Activated naive CD4-positive, alpha-beta T cell treated with anti-CD3 and anti-CD28 coated beads, Interleukin-2, amount 50 U/mL, for 72 hours (primary cell): ENCODE measurements at regions not wholly inside any gene's neighbourhood (a gene's known extent, or its start where the extent isn't known, plus 50 kb on each side); places are given as distances from the start of the nearest gene placed in this dataset.

Experiments
- ATAC-seq, 2 donors: fragments of 150-1000 bp; cut with Tn5 transposase; 2 replicates each; pipeline ENCODE4 v1.10.0; 2021; ENCODE audit warnings: mild to moderate bottlenecking in 2 of 2, moderate library complexity in 2 of 2
- DNase-seq, 2 donors: peaks; one replicate each; pipeline ENCODE4 v3.0.0; 2021 to 2022; ENCODE audit warnings: low spot score in 2 of 2
- H3K27ac Mint-ChIP-seq, 2 donors: one replicate each; pipeline ENCODE4 v1.8.0; 2022; ENCODE audit warnings: mild to moderate bottlenecking in 2 of 2, mixed read lengths in 2 of 2
- H3K36me3 Mint-ChIP-seq, 2 donors: one replicate each; pipeline ENCODE4 v1.8.0; 2022; ENCODE audit warnings: mixed read lengths in 2 of 2
- H3K9me3 Mint-ChIP-seq, 2 donors: one replicate each; pipeline ENCODE4 v1.8.0; 2022; ENCODE audit warnings: mixed read lengths in 2 of 2

DNA sequence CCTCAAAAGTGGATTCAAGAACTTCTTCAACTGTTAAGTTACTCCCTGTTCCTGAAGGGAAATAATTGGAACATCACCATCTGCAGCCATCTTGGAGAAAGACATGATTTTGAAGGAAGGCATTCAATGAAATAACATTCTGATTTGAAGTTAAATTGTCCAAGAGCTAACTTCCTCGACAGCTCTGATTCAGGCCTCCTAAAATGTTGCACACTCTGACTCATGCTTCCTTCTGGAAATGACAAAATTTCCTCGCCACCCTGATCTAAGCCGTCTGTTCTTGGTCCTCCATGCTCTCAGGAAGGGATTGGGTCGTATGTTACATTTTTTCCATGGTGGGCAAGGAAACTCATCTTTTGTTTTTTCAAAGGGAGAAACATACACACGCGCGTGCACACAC, 496.9 kb upstream of the DIPK2B start:
- H3K9me3 Mint-ChIP-seq = peaks cover 0 to 11% of the 10 kb centered on the region in 2 donors
- no peak for ATAC-seq
- DNase-seq = no peak
- H3K36me3 Mint-ChIP-seq = no peaks in the 10 kb centered on the region
- H3K27ac Mint-ChIP-seq = no peak overlapping the region

- Mint-ChIP-seq H3K9me3 (peaks cover 0 to 11% of the 10 kb centered on the region in 2 donors), H3K36me3 (no peaks in the 10 kb centered on the region), H3K27ac (no peak overlapping the region)
- DNase-seq = no peak
- ATAC-seq = no peak
These were observed 496.1 kb upstream of the DIPK2B start for GRCh38 chrX:45696736-45697135.

DNA sequence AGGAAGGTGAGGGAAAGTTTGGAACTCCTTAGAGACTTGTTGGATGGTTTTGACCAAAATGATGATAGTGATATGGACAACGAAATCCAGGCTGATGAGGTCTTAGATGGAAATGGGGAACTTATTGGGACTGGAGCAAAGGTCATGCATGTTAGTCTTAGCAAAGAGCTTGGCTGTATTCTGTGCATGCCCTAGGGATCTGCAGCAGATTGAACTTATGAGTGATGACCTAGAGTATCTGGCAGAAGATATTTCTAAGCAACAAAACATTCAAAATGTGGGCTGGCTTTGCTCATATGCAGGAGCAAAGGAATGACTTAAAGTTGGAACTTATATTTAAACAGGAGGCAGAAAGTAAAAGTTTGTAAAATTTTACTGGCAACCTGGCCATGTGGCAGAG, 489.3 kb upstream of the DIPK2B start:
- ATAC-seq (no peak), DNase-seq (no peak)
- H3K27ac Mint-ChIP-seq = no peak overlapping the region
- H3K36me3 Mint-ChIP-seq = no peaks in the 10 kb centered on the region
- H3K9me3 Mint-ChIP-seq = peaks cover 3 to 5% of the 10 kb centered on the region in 2 donors

- Mint-ChIP-seq H3K36me3 (no peaks in the 10 kb centered on the region), H3K27ac (no peak overlapping the region), H3K9me3 (peaks cover 0 to 3% of the 10 kb centered on the region in 2 donors)
- DNase-seq (no peak), ATAC-seq (no peak)
These were observed 483.2 kb upstream of the DIPK2B start for GRCh38 chrX:45683914-45684313.

- ATAC-seq (no peak), DNase-seq (no peak)
- no peaks in the 10 kb centered on the region for H3K9me3 Mint-ChIP-seq
These were observed 481.2 kb upstream of the DIPK2B start for GRCh38 chrX:45681891-45682290.

GRCh38 chrX:45669715-45670340, 469.2 kb upstream of the DIPK2B start:
- Mint-ChIP-seq H3K9me3 (peaks cover 0 to under 1% of the 10 kb centered on the region in 2 donors), H3K36me3 (no peaks in the 10 kb centered on the region), H3K27ac (no peak overlapping the region)
- no peak for ATAC-seq
- no peak for DNase-seq

More at GRCh38 chrX:45681891-45682290, 481.2 kb upstream of the DIPK2B start:
- Mint-ChIP-seq H3K36me3 (no peaks in the 10 kb centered on the region), H3K27ac (no peak overlapping the region)

- H3K36me3 Mint-ChIP-seq = no peaks in the 10 kb centered on the region
- H3K9me3 Mint-ChIP-seq = no peaks in the 10 kb centered on the region
- ATAC-seq (no peak), DNase-seq (no peak)
- H3K27ac Mint-ChIP-seq = no peak overlapping the region
These were observed 468.2 kb upstream of the DIPK2B start for GRCh38 chrX:45668686-45669443.

DNA sequence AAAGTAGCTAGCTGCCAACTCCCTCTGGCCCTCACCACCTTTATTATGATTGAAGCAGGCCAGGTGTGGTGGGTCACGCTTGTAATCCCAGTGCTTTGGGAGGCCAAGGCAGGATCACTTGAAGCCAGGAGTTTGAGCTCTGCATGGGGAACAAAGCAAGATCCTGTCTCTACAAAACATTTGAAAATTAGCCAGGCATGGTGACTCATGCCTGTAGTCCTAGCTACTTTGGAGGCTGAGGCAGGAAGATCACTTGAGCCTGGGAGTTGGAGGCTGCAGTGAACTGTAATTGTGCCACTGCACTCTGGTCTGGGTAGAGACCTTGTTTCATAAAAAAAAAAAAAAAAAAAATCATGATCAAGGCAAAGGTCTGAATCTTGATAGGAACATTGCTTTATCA, 467.0 kb upstream of the DIPK2B start:
- DNase-seq (no peak), ATAC-seq (no peak)

GRCh38 chrX:45664727-45665290, 464.1 kb upstream of the DIPK2B start:
- ATAC-seq (no peak), DNase-seq (no peak)
- H3K9me3 Mint-ChIP-seq = no peaks in the 10 kb centered on the region
- no peaks in the 10 kb centered on the region for H3K36me3 Mint-ChIP-seq
- H3K27ac Mint-ChIP-seq = no peak overlapping the region

More for the DNA sequence above, 467.0 kb upstream of the DIPK2B start:
- no peaks in the 10 kb centered on the region for H3K9me3 Mint-ChIP-seq
- H3K36me3 Mint-ChIP-seq = no peaks in the 10 kb centered on the region
- no peak overlapping the region for H3K27ac Mint-ChIP-seq

DNA sequence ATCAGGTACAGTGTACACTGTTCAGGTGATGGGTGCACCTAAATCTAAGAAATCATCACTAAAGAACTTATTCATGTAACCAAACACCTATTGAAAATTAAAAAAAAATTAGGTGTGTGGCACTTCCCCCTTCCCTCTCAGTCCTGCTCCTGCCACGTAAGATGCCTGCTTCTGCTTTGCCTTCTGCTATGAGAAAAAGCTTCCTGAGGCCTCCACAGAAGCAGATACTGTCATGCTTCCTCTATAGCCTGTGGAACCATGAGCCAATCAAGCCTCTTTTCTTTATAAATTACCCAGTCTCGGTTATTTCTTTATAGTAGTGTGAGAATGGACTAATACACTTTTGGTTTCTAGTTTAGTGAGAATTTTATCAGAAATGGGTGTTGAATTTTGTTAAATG, 459.8 kb upstream of the DIPK2B start:
- Mint-ChIP-seq H3K27ac (no peak overlapping the region), H3K9me3 (peaks cover 0 to 3% of the 10 kb centered on the region in 2 donors), H3K36me3 (no peaks in the 10 kb centered on the region)
- DNase-seq (no peak), ATAC-seq (no peak)

- Mint-ChIP-seq H3K9me3 (peaks cover 0 to 5% of the 10 kb centered on the region in 2 donors), H3K27ac (no peak overlapping the region), H3K36me3 (no peaks in the 10 kb centered on the region)
- no peak for DNase-seq
- no peak for ATAC-seq
These were observed 432.7 kb upstream of the DIPK2B start for GRCh38 chrX:45633419-45633818.

- Mint-ChIP-seq H3K36me3 (peaks cover 0 to under 1% of the 10 kb centered on the region in 2 donors), H3K27ac (no peak overlapping the region), H3K9me3 (peaks cover 0 to 8% of the 10 kb centered on the region in 2 donors)
- ATAC-seq (no peak), DNase-seq (no peak)
These were observed 431.8 kb upstream of the DIPK2B start for GRCh38 chrX:45632506-45632905.

- Mint-ChIP-seq H3K9me3 (peaks cover 3 to 10% of the 10 kb centered on the region in 2 donors), H3K36me3 (peaks cover 4 to 16% of the 10 kb centered on the region in 2 donors)
- ATAC-seq = no peak
These were observed 429.4 kb upstream of the DIPK2B start for GRCh38 chrX:45630078-45630477.

DNA sequence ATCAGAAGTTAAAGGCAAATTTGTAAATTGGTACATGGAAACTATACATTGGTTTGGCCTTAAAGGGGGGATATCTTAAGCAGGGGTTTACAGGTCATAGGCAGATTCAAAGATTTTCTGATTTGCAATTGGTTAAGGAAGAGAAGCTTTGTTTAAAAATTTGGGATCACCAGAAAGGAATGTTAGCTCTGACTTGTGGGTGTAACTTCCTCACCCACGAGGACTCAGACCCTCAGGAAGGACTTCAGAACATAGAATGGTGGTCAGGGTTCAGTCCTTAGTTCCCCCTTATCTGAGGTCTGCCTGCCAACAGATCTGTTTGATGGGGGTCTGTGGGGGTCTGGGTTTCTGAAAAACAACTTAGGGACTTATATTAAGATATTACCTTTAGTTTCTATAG, 427.4 kb upstream of the DIPK2B start:
- no peak overlapping the region for H3K27ac Mint-ChIP-seq
- ATAC-seq (no peak), DNase-seq (no peak)
- peaks cover 4 to 16% of the 10 kb centered on the region in 2 donors for H3K36me3 Mint-ChIP-seq
- peaks cover 3 to 10% of the 10 kb centered on the region in 2 donors for H3K9me3 Mint-ChIP-seq

More at GRCh38 chrX:45630078-45630477, 429.4 kb upstream of the DIPK2B start:
- no peak overlapping the region for H3K27ac Mint-ChIP-seq
- DNase-seq = no peak

- Mint-ChIP-seq H3K36me3 (peaks cover 4 to 27% of the 10 kb centered on the region in 2 donors), H3K9me3 (peaks cover 3 to 16% of the 10 kb centered on the region in 2 donors), H3K27ac (no peak overlapping the region)
- DNase-seq (no peak), ATAC-seq (no peak)
These were observed 422.6 kb upstream of the DIPK2B start for GRCh38 chrX:45623266-45623665.

DNA sequence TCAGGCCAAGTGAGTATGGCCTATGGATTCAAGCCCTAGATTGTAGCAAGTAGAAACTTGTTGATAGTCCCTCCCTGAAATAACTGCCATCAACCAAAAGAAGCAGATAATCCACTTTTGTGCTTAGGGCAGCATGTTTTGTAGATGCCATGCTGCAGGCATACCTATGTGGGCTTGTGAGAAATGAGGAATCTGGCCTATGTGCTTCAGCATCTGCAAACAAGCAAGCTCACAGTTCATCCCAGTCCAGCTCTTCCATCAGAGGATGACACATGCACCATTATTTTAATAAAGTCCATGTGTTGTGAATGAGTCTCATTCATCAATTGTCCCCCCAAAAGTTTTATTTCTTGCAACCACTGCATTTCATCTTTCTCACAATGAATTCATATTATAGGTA, 421.9 kb upstream of the DIPK2B start:
- ATAC-seq (no peak), DNase-seq (no peak)
- peak overlapping the region; percentile 75 to 81 for H3K27ac Mint-ChIP-seq
- H3K9me3 Mint-ChIP-seq = peaks cover 3 to 18% of the 10 kb centered on the region in 2 donors
- H3K36me3 Mint-ChIP-seq = peaks cover 4 to 33% of the 10 kb centered on the region in 2 donors

- H3K27ac Mint-ChIP-seq = peak overlapping the region; percentile 75 to 81
- peak; percentile 77 to 90 for ATAC-seq
- H3K9me3 Mint-ChIP-seq = peaks cover 3 to 13% of the 10 kb centered on the region in 2 donors
- DNase-seq = no peak
- H3K36me3 Mint-ChIP-seq = peaks cover 4 to 32% of the 10 kb centered on the region in 2 donors
These were observed 421.4 kb upstream of the DIPK2B start for GRCh38 chrX:45622042-45622423.
